WTC11 (cell line): ENCODE measurements at regions not wholly inside any gene's neighbourhood (a gene's known extent, or its start where the extent isn't known, plus 50 kb on each side); places are given as distances from the start of the nearest gene placed in this dataset.

Source experiments
- ATAC-seq: fragments of 200-7000 bp; cut with Tn5 transposase; 2 replicates; pipeline ENCODE4 v1.10.0; 2021; ENCODE audit warnings: mild to moderate bottlenecking, moderate library complexity
- CTCF ChIA-PET: fragments of 300-600 bp; sonication (Branson Sonifier 250); formaldehyde crosslinking; loops from one replicate; lab custom pipeline; 2021; ENCODE audit warnings: antibody characterized with exemption; lab: Charles Lee
- POLR2A ChIA-PET: fragments of 350-600 bp; sonication (Branson Sonifier 250); formaldehyde crosslinking; loops from one replicate; lab custom pipeline; 2021; ENCODE audit warnings: antibody characterized with exemption; lab: Charles Lee
- DNase-seq: peaks from one replicate; pipeline ENCODE4 v3.0.0; 2021; ENCODE audit warnings: low spot score
- H3K27ac Mint-ChIP-seq: 2 replicates; pipeline ENCODE4 v1.8.0; 2021; ENCODE audit warnings: mixed read lengths
- H3K27me3 Mint-ChIP-seq: 2 replicates; pipeline ENCODE4 v1.8.0; 2021; ENCODE audit warnings: low read depth, mild to moderate bottlenecking, moderate library complexity, mixed read lengths
- H3K36me3 Mint-ChIP-seq: 2 replicates; pipeline ENCODE4 v1.8.0; 2021; ENCODE audit warnings: mixed read lengths
- H3K4me1 Mint-ChIP-seq: 2 replicates; pipeline ENCODE4 v1.8.0; 2022; ENCODE audit warnings: mixed read lengths
- H3K4me3 Mint-ChIP-seq: 2 replicates; pipeline ENCODE4 v1.8.0; 2021; ENCODE audit warnings: mild to moderate bottlenecking, moderate library complexity, mixed read lengths
- H3K9me3 Mint-ChIP-seq: 2 replicates; pipeline ENCODE4 v1.8.0; 2021; ENCODE audit warnings: mixed read lengths
- ATF1 ChIP-seq: sonication (generic); formaldehyde crosslinking; IDR thresholded peaks from 2 replicates; pipeline ENCODE4 v1.8.1; 2023; ENCODE audit warnings: mild to moderate bottlenecking, moderate library complexity, missing genetic modification reagents
- E2F1 ChIP-seq: sonication (generic); formaldehyde crosslinking; IDR thresholded peaks from 2 replicates; pipeline ENCODE4 v1.8.0; 2022; ENCODE audit warnings: mild to moderate bottlenecking, missing genetic modification reagents
- E2F4 ChIP-seq: sonication (generic); formaldehyde crosslinking; IDR thresholded peaks from 2 replicates; pipeline ENCODE4 v1.8.1; 2022; ENCODE audit warnings: low read depth, mild to moderate bottlenecking, moderate library complexity, missing genetic modification reagents, borderline replicate concordance
- EMX1 ChIP-seq: fragments of 250-450 bp; sonication (Bioruptor Pico); IDR thresholded peaks from 2 replicates; pipeline ENCODE4 v1.8.0; 2021; ENCODE audit warnings: mild to moderate bottlenecking
- ERG ChIP-seq: fragments of 250-450 bp; sonication (Bioruptor Pico); IDR thresholded peaks from 2 replicates; pipeline ENCODE4 v1.8.0; 2021; ENCODE audit warnings: mild to moderate bottlenecking
- ETV6 ChIP-seq: sonication (generic); formaldehyde crosslinking; IDR thresholded peaks from 2 replicates; pipeline ENCODE4 v1.8.1; 2022; ENCODE audit warnings: mild to moderate bottlenecking, missing genetic modification reagents
- GABPB1 ChIP-seq: sonication (generic); formaldehyde crosslinking; IDR thresholded peaks from 2 replicates; pipeline ENCODE4 v1.8.1; 2023; ENCODE audit warnings: mild to moderate bottlenecking, missing genetic modification reagents
- IRF1 ChIP-seq: sonication (generic); formaldehyde crosslinking; IDR thresholded peaks from 2 replicates; pipeline ENCODE4 v1.8.0; 2023; ENCODE audit warnings: missing genetic modification reagents
- MYBL2 ChIP-seq: sonication (generic); formaldehyde crosslinking; IDR thresholded peaks from 2 replicates; pipeline ENCODE4 v1.8.1; 2023; ENCODE audit warnings: mild to moderate bottlenecking, moderate library complexity, missing genetic modification reagents
- NFATC4 ChIP-seq: fragments of 250-450 bp; sonication (Bioruptor Pico); IDR thresholded peaks from 2 replicates; pipeline ENCODE4 v1.9.0; 2021; ENCODE audit warnings: mild to moderate bottlenecking
- NFE2L1 ChIP-seq: sonication (generic); formaldehyde crosslinking; IDR thresholded peaks from 2 replicates; pipeline ENCODE4 v1.8.1; 2023; ENCODE audit warnings: missing genetic modification reagents
- NR3C1 ChIP-seq: sonication (generic); formaldehyde crosslinking; conservative IDR thresholded peaks from 2 replicates; pipeline ENCODE4 v1.8.1; 2023; ENCODE audit warnings: low read depth, mild to moderate bottlenecking, missing genetic modification reagents
- OVOL2 ChIP-seq: fragments of 250-450 bp; sonication (Bioruptor Pico); IDR thresholded peaks from 2 replicates; pipeline ENCODE4 v1.9.0; 2021; ENCODE audit warnings: mild to moderate bottlenecking, borderline replicate concordance
- PREB ChIP-seq: sonication (generic); formaldehyde crosslinking; IDR thresholded peaks from 2 replicates; pipeline ENCODE4 v1.8.1; 2022; ENCODE audit warnings: mild to moderate bottlenecking, missing genetic modification reagents, moderate library complexity, borderline replicate concordance
- PRRX2 ChIP-seq: fragments of 250-450 bp; sonication (Bioruptor Pico); IDR thresholded peaks from 2 replicates; pipeline ENCODE4 v1.8.0; 2021; ENCODE audit warnings: mild to moderate bottlenecking
- RELA ChIP-seq: sonication (generic); formaldehyde crosslinking; IDR thresholded peaks from 2 replicates; pipeline ENCODE4 v1.8.1; 2022; ENCODE audit warnings: missing genetic modification reagents, mild to moderate bottlenecking, borderline replicate concordance
- RORB ChIP-seq: fragments of 250-450 bp; sonication (Bioruptor Pico); IDR thresholded peaks from 2 replicates; pipeline ENCODE4 v1.9.0; 2021; ENCODE audit warnings: mild to moderate bottlenecking
- SMAD4 ChIP-seq: sonication (generic); formaldehyde crosslinking; IDR thresholded peaks from 2 replicates; pipeline ENCODE4 v1.8.0; 2022; ENCODE audit warnings: mild to moderate bottlenecking, missing genetic modification reagents
- SOX15 ChIP-seq: fragments of 250-450 bp; sonication (Bioruptor Pico); IDR thresholded peaks from 2 replicates; pipeline ENCODE4 v1.9.0; 2021; ENCODE audit warnings: mild to moderate bottlenecking
- SP1 ChIP-seq: sonication (generic); formaldehyde crosslinking; conservative IDR thresholded peaks from 2 replicates; pipeline ENCODE4 v1.8.1; 2022; ENCODE audit warnings: missing genetic modification reagents
- TEAD1 ChIP-seq: sonication (generic); formaldehyde crosslinking; IDR thresholded peaks from 2 replicates; pipeline ENCODE4 v1.8.0; 2022; ENCODE audit warnings: mild to moderate bottlenecking, missing genetic modification reagents
- TEAD4 ChIP-seq: sonication (generic); formaldehyde crosslinking; IDR thresholded peaks from 2 replicates; pipeline ENCODE4 v1.8.0; 2022; ENCODE audit warnings: mild to moderate bottlenecking, missing genetic modification reagents
- TP53 ChIP-seq: sonication (generic); formaldehyde crosslinking; IDR thresholded peaks from 2 replicates; pipeline ENCODE4 v1.8.1; 2023; ENCODE audit warnings: mild to moderate bottlenecking, missing genetic modification reagents
- USF1 ChIP-seq: sonication (generic); formaldehyde crosslinking; IDR thresholded peaks from 2 replicates; pipeline ENCODE4 v1.8.0; 2022; ENCODE audit warnings: mild to moderate bottlenecking, missing genetic modification reagents
- ZNF121 ChIP-seq: sonication (generic); formaldehyde crosslinking; IDR thresholded peaks from 2 replicates; pipeline ENCODE4 v1.8.0; 2023; ENCODE audit warnings: missing genetic modification reagents
- ZNF219 ChIP-seq: sonication (generic); formaldehyde crosslinking; IDR thresholded peaks from 2 replicates; pipeline ENCODE4 v1.8.0; 2023; ENCODE audit warnings: missing genetic modification reagents, mild to moderate bottlenecking, borderline replicate concordance
- ZNF232 ChIP-seq: sonication (generic); formaldehyde crosslinking; IDR thresholded peaks from 2 replicates; pipeline ENCODE4 v1.8.0; 2022; ENCODE audit warnings: mild to moderate bottlenecking, missing genetic modification reagents
- ZNF317 ChIP-seq: sonication (generic); formaldehyde crosslinking; IDR thresholded peaks from 2 replicates; pipeline ENCODE4 v1.8.1; 2023; ENCODE audit warnings: low read depth, mild to moderate bottlenecking, moderate library complexity, missing genetic modification reagents, borderline replicate concordance
- ZNF512 ChIP-seq: sonication (generic); formaldehyde crosslinking; IDR thresholded peaks from 2 replicates; pipeline ENCODE4 v1.8.1; 2022; ENCODE audit warnings: missing genetic modification reagents, borderline replicate concordance

GRCh38 chr13:72132075-72132474 lies 265.1 kb upstream of the DACH1 start:
- Mint-ChIP-seq H3K27ac (no peak overlapping the region), H3K4me3 (no peak overlapping the region), H3K27me3 (no peaks in the 10 kb centered on the region), H3K9me3 (no peaks in the 10 kb centered on the region), H3K4me1 (peaks cover 16% of the 10 kb centered on the region), H3K36me3 (no peaks in the 10 kb centered on the region)
- no peak for TF ChIP-seq TP53 (CRISPR knock-in tag)
- no peak for TF ChIP-seq ATF1
- no peak for TF ChIP-seq NFATC4 (CRISPR knock-in tag)
- TF ChIP-seq E2F4 (CRISPR knock-in tag), result no peak
- no peak for TF ChIP-seq USF1 (CRISPR knock-in tag)
- ATAC-seq (no peak), DNase-seq (no peak)
- ChIA-PET CTCF (no interaction called here), POLR2A (no interaction called here)

- POLR2A ChIA-PET, result no interaction called here
- DNase-seq, result no peak
Observed at GRCh38 chr13:72129117-72129516, 262.1 kb upstream of the DACH1 start.

GRCh38 chr13:72127031-72127430 lies 260.0 kb upstream of the DACH1 start:
- Mint-ChIP-seq H3K27ac (no peak overlapping the region), H3K4me1 (peaks cover 22% of the 10 kb centered on the region), H3K4me3 (no peak overlapping the region), H3K27me3 (no peaks in the 10 kb centered on the region), H3K9me3 (peaks cover 4% of the 10 kb centered on the region), H3K36me3 (0 out of 2 replicates have a peak, but pooled peaks cover 4% of the 10 kb centered on the region)
- DNase-seq (no peak), ATAC-seq (peak; percentile 66)
- ChIA-PET POLR2A (no interaction called here), CTCF (no interaction called here)
- TF ChIP-seq NFATC4 (CRISPR knock-in tag) (no peak), ZNF219 (CRISPR knock-in tag) (no peak), E2F1 (CRISPR knock-in tag) (no peak), PREB (CRISPR knock-in tag) (no peak), GABPB1 (CRISPR knock-in tag) (no peak), EMX1 (CRISPR knock-in tag) (no peak), NFE2L1 (no peak), IRF1 (CRISPR knock-in tag) (no peak), MYBL2 (no peak)

More at GRCh38 chr13:72129117-72129516, 262.1 kb upstream of the DACH1 start:
- CTCF ChIA-PET, result no interaction called here
- no peak overlapping the region for H3K4me3 Mint-ChIP-seq
- no peak for ATAC-seq
- no peaks in the 10 kb centered on the region for H3K9me3 Mint-ChIP-seq
- peaks cover 5% of the 10 kb centered on the region; the same call in 1 of the 2 replicates for H3K4me1 Mint-ChIP-seq
- TF ChIP-seq ZNF232 (CRISPR knock-in tag), result no peak
- no peak for TF ChIP-seq TEAD4
- no peak for TF ChIP-seq USF1 (CRISPR knock-in tag)
- TF ChIP-seq SMAD4 (CRISPR knock-in tag), result no peak
- TF ChIP-seq ERG (CRISPR knock-in tag), result no peak
- no peak for TF ChIP-seq OVOL2
- no peak for TF ChIP-seq TP53 (CRISPR knock-in tag)
- TF ChIP-seq SOX15 (CRISPR knock-in tag), result no peak
- TF ChIP-seq SP1 (CRISPR knock-in tag), result no peak
- TF ChIP-seq RORB (CRISPR knock-in tag), result no peak
- no peak for TF ChIP-seq ETV6 (CRISPR knock-in tag)
- TF ChIP-seq ZNF512 (CRISPR knock-in tag), result no peak
- no peak for TF ChIP-seq PRRX2 (CRISPR knock-in tag)
- no peak for TF ChIP-seq NR3C1 (CRISPR knock-in tag)
- TF ChIP-seq ZNF317, result no peak
- TF ChIP-seq RELA, result no peak
- TF ChIP-seq ZNF121 (CRISPR knock-in tag), result no peak
- no peak for TF ChIP-seq TEAD1 (CRISPR knock-in tag)
- H3K27me3 Mint-ChIP-seq, result no peaks in the 10 kb centered on the region
- H3K27ac Mint-ChIP-seq, result no peak overlapping the region
- H3K36me3 Mint-ChIP-seq, result no peaks in the 10 kb centered on the region
